ENCODE measurements at regions not wholly inside any gene's neighbourhood (a gene's known extent, or its start where the extent isn't known, plus 50 kb on each side); places are given as distances from the start of the nearest gene placed in this dataset.

GRCh38 chr2:58484629-58485028 lies 243.5 kb upstream of the FANCL start:
- Histone ChIP-seq H3K27me3 (ENCODE audit: insufficient read depth, poor library complexity, severe bottlenecking) (no peaks in the 10 kb centered on the region), H3K4me3 (replicated peaks; ENCODE audit: insufficient read depth, low read length) (no peak overlapping the region), H3K27ac (replicated peaks) (no peak overlapping the region)
- DNase-seq (ENCODE audit: low read depth in 1 of 2, low spot score in 1 of 2): no peak
- TF ChIP-seq CTCF (IDR thresholded peaks at IDR 0.05; ENCODE audit: insufficient read depth, low read length) (no peak), SPI1 (IDR thresholded peaks at IDR 0.05; ENCODE audit: borderline replicate concordance, low read depth) (no peak), GABPA (IDR thresholded peaks at IDR 0.05; ENCODE audit: low read depth) (no peak), REST (IDR thresholded peaks at IDR 0.05; ENCODE audit: insufficient replicate concordance, low read depth) (no peak), POLR2AphosphoS5 (IDR thresholded peaks at IDR 0.05; ENCODE audit: low read depth) (no peak)

GRCh38 chr2:58484221-58484620 lies 243.1 kb upstream of the FANCL start:
- TF ChIP-seq GABPA (IDR thresholded peaks at IDR 0.05; ENCODE audit: low read depth) (no peak), CTCF (IDR thresholded peaks at IDR 0.05; ENCODE audit: insufficient read depth, low read length) (no peak), SPI1 (IDR thresholded peaks at IDR 0.05; ENCODE audit: borderline replicate concordance, low read depth) (no peak)
- Histone ChIP-seq H3K27me3 (ENCODE audit: insufficient read depth, poor library complexity, severe bottlenecking) (no peaks in the 10 kb centered on the region), H3K27ac (replicated peaks) (no peak overlapping the region), H3K4me3 (replicated peaks; ENCODE audit: insufficient read depth, low read length) (no peak overlapping the region)
- DNase-seq (ENCODE audit: low read depth in 1 of 2, low spot score in 1 of 2): no peak

- H3K4me3 ChIP-seq (replicated peaks; ENCODE audit: insufficient read depth, low read length): no peak overlapping the region
- TF ChIP-seq POLR2AphosphoS5 (IDR thresholded peaks at IDR 0.05; ENCODE audit: low read depth): no peak
- no peak for TF ChIP-seq GABPA (IDR thresholded peaks at IDR 0.05; ENCODE audit: low read depth)
- no peak for TF ChIP-seq SPI1 (IDR thresholded peaks at IDR 0.05; ENCODE audit: borderline replicate concordance, low read depth)
- TF ChIP-seq REST (IDR thresholded peaks at IDR 0.05; ENCODE audit: insufficient replicate concordance, low read depth): no peak
- TF ChIP-seq CTCF (IDR thresholded peaks at IDR 0.05; ENCODE audit: insufficient read depth, low read length): no peak
- H3K27ac ChIP-seq (replicated peaks): no peak overlapping the region
- H3K27me3 ChIP-seq (ENCODE audit: insufficient read depth, poor library complexity, severe bottlenecking): no peaks in the 10 kb centered on the region
- no peak for DNase-seq (ENCODE audit: low read depth in 1 of 2, low spot score in 1 of 2)
These were observed 242.2 kb upstream of the FANCL start for GRCh38 chr2:58483307-58483706.

GRCh38 chr2:58481670-58482069 lies 240.5 kb upstream of the FANCL start:
- no peak overlapping the region for H3K27ac ChIP-seq (replicated peaks)

More at GRCh38 chr2:58481670-58482069, 240.5 kb upstream of the FANCL start:
- DNase-seq (ENCODE audit: low read depth in 1 of 2, low spot score in 1 of 2): no peak
- no peak overlapping the region for H3K4me3 ChIP-seq (replicated peaks; ENCODE audit: insufficient read depth, low read length)
- no peak for TF ChIP-seq SPI1 (IDR thresholded peaks at IDR 0.05; ENCODE audit: borderline replicate concordance, low read depth)
- TF ChIP-seq CTCF (IDR thresholded peaks at IDR 0.05; ENCODE audit: insufficient read depth, low read length): no peak
- TF ChIP-seq POLR2AphosphoS5 (IDR thresholded peaks at IDR 0.05; ENCODE audit: low read depth): no peak
- no peak for TF ChIP-seq REST (IDR thresholded peaks at IDR 0.05; ENCODE audit: insufficient replicate concordance, low read depth)
- TF ChIP-seq GABPA (IDR thresholded peaks at IDR 0.05; ENCODE audit: low read depth): no peak
- no peaks in the 10 kb centered on the region for H3K27me3 ChIP-seq (ENCODE audit: insufficient read depth, poor library complexity, severe bottlenecking)

All from HL-60 (cell line).